ENCODE measurements at regions not wholly inside any gene's neighbourhood (a gene's known extent, or its start where the extent isn't known, plus 50 kb on each side); places are given as distances from the start of the nearest gene placed in this dataset.

- TF ChIP-seq POLR2A (IDR thresholded peaks at IDR 0.05; ENCODE audit: low read length) = no peak
- no peak for TF ChIP-seq CEBPB (IDR thresholded peaks at IDR 0.05)
- TF ChIP-seq, protein P1, sequence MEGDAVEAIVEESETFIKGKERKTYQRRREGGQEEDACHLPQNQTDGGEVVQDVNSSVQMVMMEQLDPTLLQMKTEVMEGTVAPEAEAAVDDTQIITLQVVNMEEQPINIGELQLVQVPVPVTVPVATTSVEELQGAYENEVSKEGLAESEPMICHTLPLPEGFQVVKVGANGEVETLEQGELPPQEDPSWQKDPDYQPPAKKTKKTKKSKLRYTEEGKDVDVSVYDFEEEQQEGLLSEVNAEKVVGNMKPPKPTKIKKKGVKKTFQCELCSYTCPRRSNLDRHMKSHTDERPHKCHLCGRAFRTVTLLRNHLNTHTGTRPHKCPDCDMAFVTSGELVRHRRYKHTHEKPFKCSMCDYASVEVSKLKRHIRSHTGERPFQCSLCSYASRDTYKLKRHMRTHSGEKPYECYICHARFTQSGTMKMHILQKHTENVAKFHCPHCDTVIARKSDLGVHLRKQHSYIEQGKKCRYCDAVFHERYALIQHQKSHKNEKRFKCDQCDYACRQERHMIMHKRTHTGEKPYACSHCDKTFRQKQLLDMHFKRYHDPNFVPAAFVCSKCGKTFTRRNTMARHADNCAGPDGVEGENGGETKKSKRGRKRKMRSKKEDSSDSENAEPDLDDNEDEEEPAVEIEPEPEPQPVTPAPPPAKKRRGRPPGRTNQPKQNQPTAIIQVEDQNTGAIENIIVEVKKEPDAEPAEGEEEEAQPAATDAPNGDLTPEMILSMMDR (IDR thresholded peaks at IDR 0.05) = no peak
- TF ChIP-seq MAX (IDR thresholded peaks at IDR 0.05) = no peak
- TF ChIP-seq KDM1A (IDR thresholded peaks at IDR 0.05; ENCODE audit: low read depth) = no peak
- no peak for TF ChIP-seq POLR2AphosphoS2 (conservative IDR thresholded peaks at IDR 0.05; ENCODE audit: low read length)
- TF ChIP-seq ELK1 (IDR thresholded peaks at IDR 0.05; ENCODE audit: low read depth, low read length) = no peak
- no peak for TF ChIP-seq RFX5 (IDR thresholded peaks at IDR 0.05)
- TF ChIP-seq SMC3 (IDR thresholded peaks at IDR 0.05) = no peak
- TF ChIP-seq MYC (IDR thresholded peaks at IDR 0.05; ENCODE audit: borderline replicate concordance, low read length) = no peak
- TF ChIP-seq MAZ (IDR thresholded peaks at IDR 0.05; ENCODE audit: borderline replicate concordance, low read depth, low read length) = no peak
- TF ChIP-seq CBX2 (IDR thresholded peaks at IDR 0.05; ENCODE audit: borderline replicate concordance, low read depth) = no peak
- TF ChIP-seq EP300 (IDR thresholded peaks at IDR 0.05) = no peak
- TF ChIP-seq, protein P2, sequence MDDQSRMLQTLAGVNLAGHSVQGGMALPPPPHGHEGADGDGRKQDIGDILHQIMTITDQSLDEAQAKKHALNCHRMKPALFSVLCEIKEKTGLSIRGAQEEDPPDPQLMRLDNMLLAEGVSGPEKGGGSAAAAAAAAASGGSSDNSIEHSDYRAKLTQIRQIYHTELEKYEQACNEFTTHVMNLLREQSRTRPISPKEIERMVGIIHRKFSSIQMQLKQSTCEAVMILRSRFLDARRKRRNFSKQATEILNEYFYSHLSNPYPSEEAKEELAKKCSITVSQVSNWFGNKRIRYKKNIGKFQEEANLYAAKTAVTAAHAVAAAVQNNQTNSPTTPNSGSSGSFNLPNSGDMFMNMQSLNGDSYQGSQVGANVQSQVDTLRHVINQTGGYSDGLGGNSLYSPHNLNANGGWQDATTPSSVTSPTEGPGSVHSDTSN (IDR thresholded peaks at IDR 0.05) = no peak
Observed at GRCh38 chr5:43774881-43775399, 172.0 kb downstream of the NNT start.
